Transverse colon (tissue), 4 donors: ENCODE measurements at regions not wholly inside any gene's neighbourhood (a gene's known extent, or its start where the extent isn't known, plus 50 kb on each side); places are given as distances from the start of the nearest gene placed in this dataset.
A peak's percentile ranks its signal among the peaks of the same experiment; 100 is the strongest.

Experiments used
- DNase-seq: peaks from one replicate; pipeline ENCODE4 v3.0.0-alpha.2; 2019
- H3K27ac ChIP-seq, 4 donors: fragments of 200-600 bp; sonication (generic); 2 replicates each; pipeline ENCODE4 v1.5.1; 2016 to 2018; ENCODE audit warnings: inconsistent platforms in 4 of 4
- H3K27me3 ChIP-seq: fragments of 200-600 bp; sonication (generic); 2 replicates; pipeline ENCODE4 v1.5.1; 2017; ENCODE audit warnings: inconsistent platforms
- H3K36me3 ChIP-seq, 4 donors: fragments of 200-600 bp; sonication (generic); 2 replicates each; pipeline ENCODE4 v1.5.1; 2017 to 2019; ENCODE audit warnings: inconsistent platforms in 4 of 4
- H3K4me1 ChIP-seq, 4 donors: fragments of 200-600 bp; sonication (generic); 2 replicates each; pipeline ENCODE4 v1.5.1; 2017 to 2020; ENCODE audit warnings: inconsistent platforms in 4 of 4
- H3K4me3 ChIP-seq, 4 donors: fragments of 200-600 bp; sonication (generic); 1 replicate in 1 of 4; 2 replicates in 3 of 4; pipeline versions ENCODE4 v1.5.1 to v1.6.1; 2017 to 2019; ENCODE audit warnings: inconsistent platforms in 4 of 4
- H3K9me3 ChIP-seq, 2 donors: fragments of 200-600 bp; sonication (generic); 2 replicates each; pipeline ENCODE4 v1.5.1; 2017 to 2019; ENCODE audit warnings: inconsistent platforms in 2 of 2
- CTCF ChIP-seq, 5 experiments: fragments of 200-600 bp in 3 of 5; fragments of 450-650 bp in 2 of 5; sonication (generic) in 3 of 5; IDR thresholded peaks; 1 replicate in 2 of 5; 2 replicates in 3 of 5; pipeline ENCODE4 v1.5.1; 2016 to 2017; ENCODE audit warnings: antibody characterized with exemption in 5 of 5, inconsistent platforms in 3 of 5, mild to moderate bottlenecking in 2 of 5, moderate library complexity in 1 of 5
- EP300 ChIP-seq: sonication (generic); formaldehyde crosslinking; IDR thresholded peaks from one replicate; pipeline ENCODE4 v1.6.1; 2017; ENCODE audit warnings: antibody characterized with exemption, low read depth
- POLR2A ChIP-seq: fragments of 450-650 bp; IDR thresholded peaks from one replicate; pipeline ENCODE4 v1.6.1; 2016; ENCODE audit warnings: antibody characterized with exemption, mild to moderate bottlenecking, moderate library complexity
- POLR2AphosphoS5 ChIP-seq, 3 donors: sonication (generic); formaldehyde crosslinking; IDR thresholded peaks; one replicate each; pipeline ENCODE4 v1.6.1; 2016; ENCODE audit warnings: antibody characterized with exemption in 3 of 3
- WGBS, 2 donors: methylation state at CpG; one replicate each; pipeline ENCODE4 v1.1.5; 2018; ENCODE audit warnings: low coverage in 1 of 2; 5-methylcytosine and 5-hydroxymethylcytosine counted together
- in situ Hi-C, 4 donors: fragments of 200-750 bp; cut with MboI; loops; one replicate each; pipeline versions ENCODE4 v1.15.0 to v1.15.1; 2017; ENCODE audit warnings: low sequenced_read_pairs in 3 of 4, low pct_ligation_motif_present in 1 of 4, low pct_unique_long_range_greater_than_20kb in 1 of 4
- intact Hi-C: fragments of 100-400 bp; cut with DNase I; formaldehyde crosslinking; loops from one replicate; pipeline ENCODE4 v1.15.1; 2023; ENCODE audit warnings: low total_unique reads

GRCh38 chr6:94041945-94042709 is 622.8 kb upstream of the EPHA7 start:
- 33 to 40% methylated on average over 3 of the region's 3 CpGs for WGBS, 2 donors
- intact Hi-C loops (no loop called here), in situ Hi-C loops (no loop called here)
- Histone ChIP-seq H3K36me3 (no peaks in the 10 kb centered on the region), H3K4me3 (no peak overlapping the region), H3K27ac (peak overlapping the region in 1 of 4 donors; percentile 39), H3K9me3 (peaks cover under 1 to 4% of the 10 kb centered on the region in 2 donors), H3K4me1 (peaks cover 0 to 10% (median 3%) of the 10 kb centered on the region in 4 donors), H3K27me3 (no peaks in the 10 kb centered on the region)
- no peak for DNase-seq
- TF ChIP-seq POLR2A (no peak), POLR2AphosphoS5 (IDR thresholded peaks at IDR 0.05) (no peak), CTCF (IDR thresholded peaks at IDR 0.05) (no peak), EP300 (no peak)

DNA sequence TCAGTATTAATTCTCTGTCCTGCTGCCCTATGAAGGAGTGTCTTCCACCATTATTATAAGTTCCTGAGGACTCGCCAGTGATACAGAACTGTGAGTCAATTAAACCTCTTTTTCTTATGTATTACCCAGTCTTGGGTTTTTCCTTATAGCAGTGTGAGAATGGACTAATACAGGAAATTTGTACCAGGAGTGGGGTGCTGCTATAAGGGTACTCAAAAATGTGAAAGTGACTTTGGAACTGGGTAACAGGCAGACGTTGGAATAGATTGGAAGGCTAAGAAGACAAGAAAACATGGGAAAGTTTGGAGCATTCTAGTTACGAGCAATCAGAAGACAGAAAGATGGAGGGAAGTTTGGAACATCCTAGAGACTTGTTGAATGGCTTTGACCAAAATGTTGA is 616.7 kb upstream of the EPHA7 start:
- Histone ChIP-seq H3K36me3 (no peaks in the 10 kb centered on the region), H3K9me3 (peaks cover 8 to 15% of the 10 kb centered on the region in 2 donors), H3K27ac (no peak overlapping the region), H3K27me3 (no peaks in the 10 kb centered on the region), H3K4me3 (no peak overlapping the region), H3K4me1 (no peaks in the 10 kb centered on the region)
- in situ Hi-C loops (no loop called here), intact Hi-C loops (no loop called here)
- 92 to 100% methylated on average over 1 to 3 of the region's 3 CpGs for WGBS, 2 donors
- no peak for DNase-seq
- TF ChIP-seq POLR2AphosphoS5 (IDR thresholded peaks at IDR 0.05) (no peak), POLR2A (no peak), CTCF (IDR thresholded peaks at IDR 0.05) (no peak), EP300 (no peak)

DNA sequence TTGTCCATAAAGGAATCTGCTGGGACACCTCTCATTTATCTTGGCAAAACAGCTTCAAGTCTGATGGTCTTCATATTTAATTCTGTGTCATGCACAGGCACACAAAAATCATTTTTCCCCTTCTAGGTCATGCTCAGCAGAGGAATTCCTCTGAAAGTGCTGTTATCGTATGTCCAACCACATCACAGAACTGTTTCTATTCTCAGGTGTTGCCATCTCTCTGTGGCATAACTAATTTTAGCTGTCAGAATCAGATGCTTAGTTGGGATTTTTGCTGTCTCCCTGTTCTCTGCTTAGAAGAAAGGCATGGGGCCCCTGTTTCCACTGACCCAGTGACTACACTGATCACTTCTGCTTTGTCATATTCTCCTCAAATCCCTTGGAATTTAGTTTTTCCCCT is 608.0 kb upstream of the EPHA7 start:
- Histone ChIP-seq H3K36me3 (no peaks in the 10 kb centered on the region), H3K27ac (no peak overlapping the region), H3K9me3 (no peaks in the 10 kb centered on the region), H3K27me3 (no peaks in the 10 kb centered on the region), H3K4me1 (no peaks in the 10 kb centered on the region), H3K4me3 (no peak overlapping the region)
- in situ Hi-C loops (no loop called here), intact Hi-C loops (no loop called here)
- DNase-seq: no peak
- 70 to 85% methylated on average over 1 of the region's 1 CpG for WGBS, 2 donors
- no peak for TF ChIP-seq CTCF (IDR thresholded peaks at IDR 0.05)
- no peak for TF ChIP-seq EP300
- TF ChIP-seq POLR2AphosphoS5 (IDR thresholded peaks at IDR 0.05): no peak
- no peak for TF ChIP-seq POLR2A

GRCh38 chr6:94026575-94026974 is 607.2 kb upstream of the EPHA7 start:
- in situ Hi-C loops: no loop called here

More at GRCh38 chr6:94026575-94026974, 607.2 kb upstream of the EPHA7 start:
- Histone ChIP-seq H3K27me3 (no peaks in the 10 kb centered on the region), H3K36me3 (no peaks in the 10 kb centered on the region), H3K27ac (no peak overlapping the region), H3K4me3 (no peak overlapping the region), H3K9me3 (no peaks in the 10 kb centered on the region), H3K4me1 (no peaks in the 10 kb centered on the region)
- 80 to 81% methylated on average over 8 of the region's 8 CpGs for WGBS, 2 donors
- TF ChIP-seq POLR2A: no peak
- TF ChIP-seq EP300: no peak
- TF ChIP-seq CTCF (IDR thresholded peaks at IDR 0.05): no peak
- no peak for TF ChIP-seq POLR2AphosphoS5 (IDR thresholded peaks at IDR 0.05)
- intact Hi-C loops: no loop called here
- no peak for DNase-seq
